WTC11 (cell line): ENCODE measurements at regions not wholly inside any gene's neighbourhood (a gene's known extent, or its start where the extent isn't known, plus 50 kb on each side); places are given as distances from the start of the nearest gene placed in this dataset.

Experiments used
- CTCF ChIP-seq: fragments of 200-600 bp; IDR thresholded peaks from 2 replicates; pipeline ENCODE4 v1.8.0; 2022; ENCODE audit warnings: antibody characterized with exemption
- FOXJ3 ChIP-seq: sonication (generic); formaldehyde crosslinking; IDR thresholded peaks from 2 replicates; pipeline ENCODE4 v1.9.0; 2021; ENCODE audit warnings: missing genetic modification reagents, mild to moderate bottlenecking, borderline replicate concordance
- USF1 ChIP-seq: sonication (generic); formaldehyde crosslinking; IDR thresholded peaks from 2 replicates; pipeline ENCODE4 v1.8.0; 2022; ENCODE audit warnings: mild to moderate bottlenecking, missing genetic modification reagents
- ZNF232 ChIP-seq: sonication (generic); formaldehyde crosslinking; IDR thresholded peaks from 2 replicates; pipeline ENCODE4 v1.8.0; 2022; ENCODE audit warnings: mild to moderate bottlenecking, missing genetic modification reagents

- TF ChIP-seq ZNF232 (CRISPR knock-in tag), result no peak
- no peak for TF ChIP-seq CTCF
- TF ChIP-seq USF1 (CRISPR knock-in tag), result no peak
- TF ChIP-seq FOXJ3, result no peak
Measured at GRCh38 chr13:93173654-93174053, 53.0 kb upstream of the GPC6 start.
